ENCODE measurements at regions not wholly inside any gene's neighbourhood (a gene's known extent, or its start where the extent isn't known, plus 50 kb on each side); places are given as distances from the start of the nearest gene placed in this dataset.

DNA sequence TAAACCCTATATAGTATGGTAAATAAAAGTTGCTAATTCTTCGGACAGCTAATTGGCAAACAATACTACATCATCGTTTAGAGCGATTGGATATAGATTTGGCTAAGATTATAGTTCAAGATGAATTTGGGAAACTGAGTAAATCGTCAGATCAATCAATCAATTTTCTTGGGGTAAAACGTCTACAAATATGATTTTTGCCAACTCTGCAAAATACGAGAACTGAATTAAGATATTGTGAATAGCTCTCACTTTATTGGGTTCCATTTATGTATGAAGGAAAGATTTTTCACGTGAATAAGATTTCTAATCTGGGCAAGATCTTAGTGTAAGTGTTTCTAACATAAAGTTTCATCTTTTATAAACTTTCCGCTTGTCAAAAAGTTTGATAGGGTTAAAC is 132.9 kb upstream of the AGR3 start:
- Histone ChIP-seq H3K9me3 (ENCODE audit: low read depth) (no peaks in the 10 kb centered on the region), H3K27me3 (no peaks in the 10 kb centered on the region), H3K27ac (no peak overlapping the region), H3K4me3 (no peak overlapping the region), H3K4me1 (ENCODE audit: low read depth) (no peaks in the 10 kb centered on the region), H3K36me3 (no peaks in the 10 kb centered on the region)
- no peak for DNase-seq (ENCODE audit: low read depth in 1 of 2, low spot score in 1 of 2)
- TF ChIP-seq, protein P1, sequence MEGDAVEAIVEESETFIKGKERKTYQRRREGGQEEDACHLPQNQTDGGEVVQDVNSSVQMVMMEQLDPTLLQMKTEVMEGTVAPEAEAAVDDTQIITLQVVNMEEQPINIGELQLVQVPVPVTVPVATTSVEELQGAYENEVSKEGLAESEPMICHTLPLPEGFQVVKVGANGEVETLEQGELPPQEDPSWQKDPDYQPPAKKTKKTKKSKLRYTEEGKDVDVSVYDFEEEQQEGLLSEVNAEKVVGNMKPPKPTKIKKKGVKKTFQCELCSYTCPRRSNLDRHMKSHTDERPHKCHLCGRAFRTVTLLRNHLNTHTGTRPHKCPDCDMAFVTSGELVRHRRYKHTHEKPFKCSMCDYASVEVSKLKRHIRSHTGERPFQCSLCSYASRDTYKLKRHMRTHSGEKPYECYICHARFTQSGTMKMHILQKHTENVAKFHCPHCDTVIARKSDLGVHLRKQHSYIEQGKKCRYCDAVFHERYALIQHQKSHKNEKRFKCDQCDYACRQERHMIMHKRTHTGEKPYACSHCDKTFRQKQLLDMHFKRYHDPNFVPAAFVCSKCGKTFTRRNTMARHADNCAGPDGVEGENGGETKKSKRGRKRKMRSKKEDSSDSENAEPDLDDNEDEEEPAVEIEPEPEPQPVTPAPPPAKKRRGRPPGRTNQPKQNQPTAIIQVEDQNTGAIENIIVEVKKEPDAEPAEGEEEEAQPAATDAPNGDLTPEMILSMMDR (IDR thresholded peaks at IDR 0.05; ENCODE audit: low read depth, low read length), result no peak

DNA sequence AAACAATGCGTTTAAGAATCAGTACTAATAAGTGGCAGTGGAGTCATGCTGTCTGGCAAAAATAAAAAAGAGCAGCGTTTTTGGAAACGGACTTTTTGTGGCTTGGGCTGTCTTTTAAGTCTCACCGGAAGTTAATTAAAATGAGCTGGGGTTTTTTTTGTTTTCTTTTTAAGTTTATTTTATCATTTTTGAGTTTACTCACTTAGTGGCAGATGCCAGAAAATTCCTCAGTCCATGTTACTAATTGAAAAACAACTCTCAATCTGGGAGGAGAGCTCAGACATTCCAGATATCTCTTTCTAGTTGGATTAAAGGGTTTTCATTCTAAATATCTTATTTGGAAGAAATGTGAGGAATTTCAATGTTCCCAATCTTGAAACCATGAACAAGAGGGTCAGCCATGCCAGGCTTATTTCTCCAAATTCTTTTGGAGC is 133.8 kb upstream of the AGR3 start:
- H3K27ac ChIP-seq, result no peak overlapping the region
- no peak overlapping the region for H3K4me3 ChIP-seq
- DNase-seq (ENCODE audit: low read depth in 1 of 2, low spot score in 1 of 2), result peak in 1 of 2 donors; percentile 60
- H3K27me3 ChIP-seq, result no peaks in the 10 kb centered on the region
- TF ChIP-seq, protein P1 (IDR thresholded peaks at IDR 0.05; ENCODE audit: low read depth, low read length), result no peak
- H3K36me3 ChIP-seq, result no peaks in the 10 kb centered on the region
- no peaks in the 10 kb centered on the region for H3K4me1 ChIP-seq (ENCODE audit: low read depth)
- no peaks in the 10 kb centered on the region for H3K9me3 ChIP-seq (ENCODE audit: low read depth)

DNA sequence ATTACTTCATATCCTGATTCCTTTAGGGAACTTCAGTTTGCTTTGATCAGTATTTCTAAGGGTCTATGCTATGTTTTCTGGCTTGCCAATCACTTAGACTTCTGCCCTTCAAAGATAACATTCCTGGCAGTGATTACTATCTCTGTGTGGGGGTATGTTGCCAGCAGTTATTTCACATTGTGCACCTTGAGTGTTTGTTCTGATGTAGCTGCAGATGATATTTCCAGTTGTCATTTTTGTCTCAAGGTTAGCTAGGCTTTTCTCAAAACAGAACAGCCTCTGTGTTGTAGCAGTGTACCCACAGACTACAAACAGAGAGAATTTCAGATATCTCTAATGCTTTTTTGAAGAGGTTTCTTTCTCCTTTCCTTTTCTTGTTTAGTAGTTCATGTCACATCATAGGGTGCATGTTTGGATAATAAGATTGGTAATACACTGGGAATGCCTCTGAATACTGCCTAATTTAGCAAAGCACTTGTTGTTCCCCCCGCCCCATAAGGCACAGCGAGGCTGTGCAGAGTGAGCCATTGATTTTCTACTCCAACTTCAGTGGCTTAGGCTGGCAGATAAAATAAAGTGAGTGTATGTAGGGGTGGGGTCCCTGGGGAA is 134.7 kb upstream of the AGR3 start:
- TF ChIP-seq, protein P1 (IDR thresholded peaks at IDR 0.05; ENCODE audit: low read depth, low read length), result no peak

DNA sequence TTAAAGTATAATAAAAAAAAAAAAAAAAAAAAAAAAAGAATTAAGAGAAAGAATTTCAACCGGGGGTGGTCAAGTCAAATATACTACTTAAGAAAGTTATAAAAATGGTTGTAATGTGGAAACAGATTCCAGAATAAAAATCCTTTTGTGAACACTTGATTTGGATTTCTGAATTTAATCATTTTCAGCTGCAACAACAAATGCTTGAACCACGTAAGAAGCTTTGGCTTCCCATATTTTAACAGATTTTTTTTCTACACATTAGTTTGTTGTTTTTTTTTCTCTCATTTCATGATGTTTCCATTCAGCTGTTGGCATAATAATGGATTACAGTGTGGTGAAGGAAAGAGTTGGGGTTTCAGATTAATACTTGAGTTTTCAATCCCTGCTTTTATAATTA is 137.3 kb upstream of the AGR3 start:
- Histone ChIP-seq H3K4me3 (no peak overlapping the region), H3K4me1 (ENCODE audit: low read depth) (no peaks in the 10 kb centered on the region), H3K9me3 (ENCODE audit: low read depth) (no peaks in the 10 kb centered on the region), H3K27ac (no peak overlapping the region), H3K27me3 (no peaks in the 10 kb centered on the region), H3K36me3 (no peaks in the 10 kb centered on the region)
- TF ChIP-seq, protein P1 (IDR thresholded peaks at IDR 0.05; ENCODE audit: low read depth, low read length), result no peak
- DNase-seq (ENCODE audit: low read depth in 1 of 2, low spot score in 1 of 2), result no peak

More for the DNA sequence above, 134.7 kb upstream of the AGR3 start:
- Histone ChIP-seq H3K4me3 (no peak overlapping the region), H3K27me3 (no peaks in the 10 kb centered on the region), H3K36me3 (no peaks in the 10 kb centered on the region), H3K27ac (no peak overlapping the region), H3K4me1 (ENCODE audit: low read depth) (no peaks in the 10 kb centered on the region), H3K9me3 (ENCODE audit: low read depth) (no peaks in the 10 kb centered on the region)
- DNase-seq (ENCODE audit: low read depth in 1 of 2, low spot score in 1 of 2), result no peak

DNA sequence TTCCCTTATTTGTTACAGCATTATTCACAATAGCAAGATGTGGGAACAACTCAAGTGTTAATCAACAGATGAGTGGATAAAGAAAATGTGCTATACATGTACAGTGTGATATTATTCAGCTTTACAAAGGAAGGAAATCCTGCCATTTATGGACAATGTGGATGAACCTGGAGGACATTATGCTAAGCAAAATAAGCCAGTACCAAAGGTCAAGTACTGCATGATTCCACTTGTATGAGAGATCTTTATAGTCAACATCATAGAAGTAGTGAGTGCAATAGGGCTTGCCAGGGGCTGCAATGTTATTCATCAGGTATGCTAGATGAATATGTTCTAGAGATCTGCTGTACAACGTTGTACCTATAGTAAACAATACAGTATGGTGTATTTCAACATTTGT is 138.5 kb upstream of the AGR3 start:
- TF ChIP-seq, protein P1 (IDR thresholded peaks at IDR 0.05; ENCODE audit: low read depth, low read length), result no peak
- Histone ChIP-seq H3K4me1 (ENCODE audit: low read depth) (no peaks in the 10 kb centered on the region), H3K27ac (no peak overlapping the region), H3K27me3 (no peaks in the 10 kb centered on the region), H3K9me3 (ENCODE audit: low read depth) (no peaks in the 10 kb centered on the region), H3K36me3 (no peaks in the 10 kb centered on the region), H3K4me3 (no peak overlapping the region)
- no peak for DNase-seq (ENCODE audit: low read depth in 1 of 2, low spot score in 1 of 2)

All from cardiac muscle cell (in vitro differentiated cells and primary cell).